ENCODE measurements at regions not wholly inside any gene's neighbourhood (a gene's known extent, or its start where the extent isn't known, plus 50 kb on each side); places are given as distances from the start of the nearest gene placed in this dataset.

GRCh38 chr10:108204528-108205305 lies 1040.2 kb upstream of the SORCS1 start:
- no peak overlapping the region for H3K4me3 ChIP-seq (ENCODE audit: low read depth, low read length)

GRCh38 chr10:108203905-108204527 lies 1039.5 kb upstream of the SORCS1 start:
- no peak overlapping the region for H3K4me3 ChIP-seq (ENCODE audit: low read depth, low read length)

- H3K4me3 ChIP-seq (ENCODE audit: low read depth, low read length): no peak overlapping the region
Observed at GRCh38 chr10:108187408-108188012, 1023.0 kb upstream of the SORCS1 start.

DNA sequence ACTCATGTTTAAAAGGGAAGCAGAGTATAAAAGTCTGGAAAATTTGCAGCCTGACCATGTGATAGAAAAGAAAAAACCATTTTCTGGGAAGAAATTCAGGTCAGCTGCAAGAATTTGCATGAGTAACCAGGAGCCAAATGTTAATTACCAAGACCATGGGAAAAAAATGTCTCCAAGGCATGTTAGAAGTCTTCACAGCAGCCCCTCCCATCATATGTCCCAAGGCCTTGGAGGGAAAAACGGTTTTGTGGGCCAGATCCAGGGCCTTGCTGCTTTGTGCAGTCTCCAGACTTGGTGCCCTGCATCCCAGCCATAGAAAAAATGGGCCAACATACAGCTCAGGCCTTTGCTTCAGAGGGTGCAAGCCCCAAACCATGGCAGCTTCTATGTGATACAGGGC lies 1019.6 kb upstream of the SORCS1 start:
- H3K4me3 ChIP-seq (ENCODE audit: low read depth, low read length): no peak overlapping the region

GRCh38 chr10:108180878-108181277 lies 1016.4 kb upstream of the SORCS1 start:
- no peak overlapping the region for H3K4me3 ChIP-seq (ENCODE audit: low read depth, low read length)

GRCh38 chr10:108169846-108170245 lies 1005.3 kb upstream of the SORCS1 start:
- no peak overlapping the region for H3K4me3 ChIP-seq (ENCODE audit: low read depth, low read length)

DNA sequence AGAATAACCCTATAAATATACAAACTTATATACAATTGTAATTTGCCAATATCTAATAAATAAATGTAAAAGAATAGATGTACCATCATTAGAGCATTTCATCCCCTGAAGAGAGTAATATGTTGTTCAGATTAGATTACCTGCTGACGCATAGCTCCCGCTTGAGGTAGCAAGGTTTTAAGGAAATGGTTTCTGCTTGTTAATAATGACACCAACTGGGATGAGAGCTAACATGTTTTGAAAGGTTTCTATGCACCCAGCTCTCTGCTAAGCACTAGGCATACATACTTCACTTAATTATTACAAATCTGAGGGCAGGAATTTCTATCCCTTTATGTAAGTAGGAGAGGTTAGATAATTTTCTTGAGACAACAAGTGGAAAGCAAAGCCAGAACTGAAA lies 1003.3 kb upstream of the SORCS1 start:
- no peak overlapping the region for H3K4me3 ChIP-seq (ENCODE audit: low read depth, low read length)

DNA sequence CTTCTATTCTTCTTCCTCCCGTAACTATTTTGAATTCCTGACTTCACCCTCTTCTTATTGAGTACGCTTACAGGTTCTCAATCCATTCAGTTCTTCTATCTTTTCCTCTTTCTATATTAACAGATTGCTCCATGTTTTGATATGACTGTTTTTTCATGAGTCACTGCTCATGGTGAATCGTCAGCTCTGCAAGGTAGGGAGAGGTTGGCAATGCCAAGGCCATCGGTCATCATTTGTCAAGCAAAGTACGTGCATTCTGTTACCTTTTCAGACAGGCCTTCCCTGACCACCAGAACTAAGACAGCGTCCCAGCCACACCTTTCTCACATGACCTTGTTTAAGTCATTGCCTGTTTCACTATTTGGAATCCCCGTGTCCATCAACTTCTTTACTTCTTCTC lies 1001.9 kb upstream of the SORCS1 start:
- no peak overlapping the region for H3K4me3 ChIP-seq (ENCODE audit: low read depth, low read length)

- no peak overlapping the region for H3K4me3 ChIP-seq (ENCODE audit: low read depth, low read length)
Observed at GRCh38 chr10:108147346-108147745, 982.8 kb upstream of the SORCS1 start.

GRCh38 chr10:108141064-108141463 lies 976.6 kb upstream of the SORCS1 start:
- H3K4me3 ChIP-seq (ENCODE audit: low read depth, low read length): no peak overlapping the region

- H3K4me3 ChIP-seq (ENCODE audit: low read depth, low read length): no peak overlapping the region
Observed at GRCh38 chr10:108132303-108132702, 967.8 kb upstream of the SORCS1 start.

- no peak overlapping the region for H3K4me3 ChIP-seq (ENCODE audit: low read depth, low read length)
Observed at GRCh38 chr10:108130575-108130974, 966.1 kb upstream of the SORCS1 start.

GRCh38 chr10:108112218-108112617 lies 947.7 kb upstream of the SORCS1 start:
- no peak overlapping the region for H3K4me3 ChIP-seq (ENCODE audit: low read depth, low read length)

DNA sequence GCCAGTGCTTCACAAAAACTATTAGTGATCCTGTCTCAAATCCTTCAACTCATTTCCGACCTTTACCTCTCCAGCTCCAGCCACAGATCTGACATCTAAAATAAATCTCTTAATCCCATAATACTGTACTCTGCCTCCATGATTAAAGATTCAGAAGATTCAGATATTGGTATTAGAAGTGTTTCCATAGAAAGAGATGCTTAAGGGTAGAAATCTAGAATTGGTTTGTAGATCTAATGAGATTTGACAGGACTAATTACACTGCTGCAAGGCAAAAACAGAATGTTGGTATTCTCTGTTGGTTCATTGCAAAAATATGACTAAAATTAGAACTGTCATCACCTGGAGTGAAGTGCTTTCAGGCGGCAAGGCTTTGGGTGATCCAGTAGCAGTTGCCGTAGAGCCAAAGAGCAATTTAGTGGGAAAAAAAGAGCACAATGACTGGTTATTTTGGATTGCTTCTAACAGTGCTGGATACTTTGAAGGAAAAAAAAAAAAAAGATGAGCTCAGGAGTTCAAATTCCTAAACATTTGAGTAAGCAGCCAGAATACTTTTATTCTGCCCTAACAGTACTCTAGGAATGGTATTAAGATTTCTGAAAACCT lies 940.1 kb upstream of the SORCS1 start:
- no peak overlapping the region for H3K4me3 ChIP-seq (ENCODE audit: low read depth, low read length)

DNA sequence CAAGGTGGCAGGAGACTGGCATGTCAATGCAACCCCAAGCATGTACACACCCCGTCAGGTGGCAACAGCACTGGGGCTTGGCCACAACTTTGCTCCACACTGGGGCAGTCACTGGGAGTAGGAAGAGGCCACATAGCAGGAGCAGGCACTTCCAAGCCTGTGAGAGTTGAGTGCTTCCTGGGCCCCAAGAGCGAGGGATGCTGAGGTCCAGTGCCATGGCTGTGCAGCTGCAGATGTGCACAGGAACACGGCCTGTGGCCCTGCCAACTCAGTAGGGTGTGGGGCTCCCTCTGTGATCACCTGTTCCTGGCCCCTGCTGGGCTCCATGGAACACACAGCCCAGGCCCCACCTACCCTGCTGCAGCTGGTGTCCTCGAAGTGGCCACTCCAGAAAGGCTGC lies 932.8 kb upstream of the SORCS1 start:
- no peak overlapping the region for H3K4me3 ChIP-seq (ENCODE audit: low read depth, low read length)

GRCh38 chr10:108095932-108096925 lies 931.7 kb upstream of the SORCS1 start:
- no peak overlapping the region for H3K4me3 ChIP-seq (ENCODE audit: low read depth, low read length)

GRCh38 chr10:108090476-108091215 lies 926.1 kb upstream of the SORCS1 start:
- no peak overlapping the region for H3K4me3 ChIP-seq (ENCODE audit: low read depth, low read length)

GRCh38 chr10:108086502-108086901 lies 922.0 kb upstream of the SORCS1 start:
- H3K4me3 ChIP-seq (ENCODE audit: low read depth, low read length): no peak overlapping the region

DNA sequence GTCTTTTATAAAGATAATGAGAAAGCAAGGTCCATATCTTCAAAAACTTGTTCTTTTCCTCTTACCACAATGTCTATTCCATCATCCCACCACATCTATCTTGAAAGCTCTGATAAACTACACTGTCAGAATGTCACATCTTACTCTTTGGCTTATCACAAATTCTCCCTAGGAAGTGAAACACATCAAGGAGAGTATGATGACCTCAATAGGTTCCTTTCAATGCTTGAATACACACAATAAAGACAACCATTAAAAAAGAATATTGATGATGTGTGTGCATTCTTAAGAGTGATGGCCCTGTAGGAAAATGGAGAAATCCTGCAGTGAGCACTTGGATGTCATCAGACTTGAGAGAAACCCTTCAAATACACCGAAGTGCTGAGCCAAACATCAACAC lies 918.1 kb upstream of the SORCS1 start:
- no peak overlapping the region for H3K4me3 ChIP-seq (ENCODE audit: low read depth, low read length)

DNA sequence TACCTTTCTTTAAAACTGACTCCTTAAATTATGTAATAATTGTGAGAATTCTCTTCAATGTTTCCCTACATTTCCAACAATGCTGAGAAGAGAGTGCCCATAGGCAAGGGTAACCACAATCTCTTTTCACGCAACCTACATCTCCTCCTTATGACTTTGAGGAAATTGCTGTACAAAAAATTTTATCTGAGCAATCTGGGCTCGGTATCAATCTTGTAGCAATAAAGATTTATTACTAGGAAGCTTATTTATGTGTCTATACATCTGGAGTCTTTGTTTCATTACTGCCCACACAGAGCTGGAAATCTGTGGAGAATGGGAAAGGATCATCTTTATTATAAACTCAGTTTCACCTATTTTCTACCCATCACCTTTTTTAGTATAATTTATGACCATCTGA lies 913.8 kb upstream of the SORCS1 start:
- H3K4me3 ChIP-seq (ENCODE audit: low read depth, low read length): no peak overlapping the region

Data from iPS-11a (cell line).